ENCODE measurements at regions not wholly inside any gene's neighbourhood (a gene's known extent, or its start where the extent isn't known, plus 50 kb on each side); places are given as distances from the start of the nearest gene placed in this dataset.

- no peak for DNase-seq (ENCODE audit: low read depth)
These were observed 1227.7 kb downstream of the EFNB2 start for GRCh38 chr13:105307776-105308175.

GRCh38 chr13:105297839-105298238, 1237.6 kb downstream of the EFNB2 start:
- no peak for DNase-seq (ENCODE audit: low read depth)

GRCh38 chr13:105291987-105292386, 1243.5 kb downstream of the EFNB2 start:
- no peak for DNase-seq (ENCODE audit: low read depth)

GRCh38 chr13:105290596-105290995, 1244.9 kb downstream of the EFNB2 start:
- DNase-seq (ENCODE audit: low read depth) = no peak

- DNase-seq (ENCODE audit: low read depth) = no peak
These were observed 1249.9 kb downstream of the EFNB2 start for GRCh38 chr13:105285526-105285925.

GRCh38 chr13:105282406-105283285, 1252.8 kb downstream of the EFNB2 start:
- DNase-seq (ENCODE audit: low read depth) = no peak

GRCh38 chr13:105278943-105279381, 1256.5 kb downstream of the EFNB2 start:
- DNase-seq (ENCODE audit: low read depth) = no peak

GRCh38 chr13:105276571-105276970, 1258.9 kb downstream of the EFNB2 start:
- no peak for DNase-seq (ENCODE audit: low read depth)

- no peak for DNase-seq (ENCODE audit: low read depth)
These were observed 1261.7 kb downstream of the EFNB2 start for GRCh38 chr13:105273665-105274222.

- DNase-seq (ENCODE audit: low read depth) = no peak
These were observed 1262.5 kb downstream of the EFNB2 start for GRCh38 chr13:105272660-105273631.

- DNase-seq (ENCODE audit: low read depth) = no peak
These were observed 1268.8 kb downstream of the EFNB2 start for GRCh38 chr13:105266615-105267014.

- no peak for DNase-seq (ENCODE audit: low read depth)
These were observed 1272.9 kb downstream of the EFNB2 start for GRCh38 chr13:105262579-105262978.

- DNase-seq (ENCODE audit: low read depth) = no peak
These were observed 1276.0 kb downstream of the EFNB2 start for GRCh38 chr13:105259426-105259825.

GRCh38 chr13:105255472-105255871, 1280.0 kb downstream of the EFNB2 start:
- no peak for DNase-seq (ENCODE audit: low read depth)

- DNase-seq (ENCODE audit: low read depth) = no peak
These were observed 1284.2 kb downstream of the EFNB2 start for GRCh38 chr13:105251293-105251692.

- DNase-seq (ENCODE audit: low read depth) = no peak
These were observed 1287.6 kb downstream of the EFNB2 start for GRCh38 chr13:105247830-105248229.

GRCh38 chr13:105240371-105240770, 1295.1 kb downstream of the EFNB2 start:
- DNase-seq (ENCODE audit: low read depth) = no peak

- no peak for DNase-seq (ENCODE audit: low read depth)
These were observed 1303.0 kb downstream of the EFNB2 start for GRCh38 chr13:105232439-105232838.

- DNase-seq (ENCODE audit: low read depth) = no peak
These were observed 1303.5 kb downstream of the EFNB2 start for GRCh38 chr13:105232006-105232405.

- no peak for DNase-seq (ENCODE audit: low read depth)
These were observed 1303.9 kb downstream of the EFNB2 start for GRCh38 chr13:105231579-105231978.

GRCh38 chr13:105220881-105221280, 1314.6 kb downstream of the EFNB2 start:
- no peak for DNase-seq (ENCODE audit: low read depth)

GRCh38 chr13:105220063-105220462, 1315.4 kb downstream of the EFNB2 start:
- DNase-seq (ENCODE audit: low read depth) = no peak

All from stimulated activated CD8-positive, alpha-beta memory T cell treated with anti-CD3 and anti-CD28 coated beads, Interleukin-7, amount 100 ng/mL, for 24 hours (primary cell).